ENCODE measurements at regions not wholly inside any gene's neighbourhood (a gene's known extent, or its start where the extent isn't known, plus 50 kb on each side); places are given as distances from the start of the nearest gene placed in this dataset.
"Not testable (repeated sequence)": the region's sequence is repeated elsewhere in the genome, so short reads cannot be mapped to it uniquely, and the experiment has no call there.

- DNase-seq = no peak
Observed at GRCh38 chr2:184993746-184994145, 395.4 kb downstream of the ZNF804A start.

- DNase-seq = no peak
Observed at GRCh38 chr2:185006481-185006880, 408.2 kb downstream of the ZNF804A start.

- no peak for DNase-seq
Observed at GRCh38 chr2:185012643-185013042, 414.3 kb downstream of the ZNF804A start.

GRCh38 chr2:185014076-185014475, 415.7 kb downstream of the ZNF804A start:
- DNase-seq = no peak

- not testable (repeated sequence) for DNase-seq
Observed at GRCh38 chr2:185025891-185026290, 427.6 kb downstream of the ZNF804A start.

GRCh38 chr2:185035906-185036305, 437.6 kb downstream of the ZNF804A start:
- no peak for DNase-seq

GRCh38 chr2:185044323-185044874, 446.1 kb downstream of the ZNF804A start:
- no peak for DNase-seq

GRCh38 chr2:185050804-185051203, 452.5 kb downstream of the ZNF804A start:
- no peak for DNase-seq

- DNase-seq = no peak
Observed at GRCh38 chr2:185063761-185064160, 465.4 kb downstream of the ZNF804A start.

GRCh38 chr2:185066128-185066527, 467.8 kb downstream of the ZNF804A start:
- no peak for DNase-seq

GRCh38 chr2:185069107-185069506, 470.8 kb downstream of the ZNF804A start:
- no peak for DNase-seq

GRCh38 chr2:185074156-185074555, 475.8 kb downstream of the ZNF804A start:
- no peak for DNase-seq

- DNase-seq = no peak
Observed at GRCh38 chr2:185082749-185083148, 484.4 kb downstream of the ZNF804A start.

GRCh38 chr2:185108588-185108987, 510.3 kb downstream of the ZNF804A start:
- no peak for DNase-seq

GRCh38 chr2:185127412-185127811, 529.1 kb downstream of the ZNF804A start:
- DNase-seq = no peak

- no peak for DNase-seq
Observed at GRCh38 chr2:185128346-185128745, 530.0 kb downstream of the ZNF804A start.

- DNase-seq = no peak
Observed at GRCh38 chr2:185128996-185129395, 530.7 kb downstream of the ZNF804A start.

- DNase-seq = no peak
Observed at GRCh38 chr2:185130685-185131084, 532.4 kb downstream of the ZNF804A start.

GRCh38 chr2:185132501-185133041, 534.2 kb downstream of the ZNF804A start:
- no peak for DNase-seq

- no peak for DNase-seq
Observed at GRCh38 chr2:185137700-185138099, 539.4 kb downstream of the ZNF804A start.

- DNase-seq = no peak
Observed at GRCh38 chr2:185142677-185143076, 544.3 kb downstream of the ZNF804A start.

GRCh38 chr2:185144159-185144919, 546.0 kb downstream of the ZNF804A start:
- DNase-seq = no peak

- DNase-seq = no peak
Observed at GRCh38 chr2:185145316-185146121, 547.2 kb downstream of the ZNF804A start.

GRCh38 chr2:185147361-185147760, 549.0 kb downstream of the ZNF804A start:
- no peak for DNase-seq

Measured in stimulated activated CD4-positive, alpha-beta T cell treated with anti-CD3 and anti-CD28 coated beads, Interleukin-15, amount 100 ng/mL, for 24 hours (primary cell).